NOMO-1 treated with dmso at 0.1 percent for 144 hours (cell line): ENCODE measurements at regions not wholly inside any gene's neighbourhood (a gene's known extent, or its start where the extent isn't known, plus 50 kb on each side); places are given as distances from the start of the nearest gene placed in this dataset.
A peak's percentile ranks its signal among the peaks of the same experiment; 100 is the strongest.
"Not testable (repeated sequence)": the region's sequence is repeated elsewhere in the genome, so short reads cannot be mapped to it uniquely, and the experiment has no call there.

Experiments
- DNase-seq: peaks from one replicate; lab custom pipeline; 2025; ENCODE audit not compliant: unreplicated experiment; lab: John Stamatoyannopoulos, UW

DNA sequence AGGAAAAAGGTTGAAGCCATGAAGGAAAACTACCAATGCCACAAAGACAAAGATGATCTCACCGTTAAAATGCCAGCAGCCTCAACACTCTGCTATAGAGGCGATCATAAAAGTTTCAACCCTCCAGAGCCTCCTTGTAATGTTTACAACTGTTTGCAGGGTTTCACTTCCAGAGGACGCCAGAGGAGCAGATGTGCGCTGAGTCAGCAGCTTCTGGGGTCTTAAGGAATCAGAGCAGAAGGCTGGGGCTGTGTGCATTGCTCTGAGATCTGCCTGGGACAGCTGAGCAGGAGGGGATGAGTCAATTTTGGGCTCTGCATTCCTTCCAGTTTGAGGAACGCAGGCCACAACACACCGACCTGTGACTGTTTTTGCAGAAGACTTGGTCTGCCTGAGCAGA is 98.3 kb downstream of the TMEM130 start:
- no peak for DNase-seq

DNA sequence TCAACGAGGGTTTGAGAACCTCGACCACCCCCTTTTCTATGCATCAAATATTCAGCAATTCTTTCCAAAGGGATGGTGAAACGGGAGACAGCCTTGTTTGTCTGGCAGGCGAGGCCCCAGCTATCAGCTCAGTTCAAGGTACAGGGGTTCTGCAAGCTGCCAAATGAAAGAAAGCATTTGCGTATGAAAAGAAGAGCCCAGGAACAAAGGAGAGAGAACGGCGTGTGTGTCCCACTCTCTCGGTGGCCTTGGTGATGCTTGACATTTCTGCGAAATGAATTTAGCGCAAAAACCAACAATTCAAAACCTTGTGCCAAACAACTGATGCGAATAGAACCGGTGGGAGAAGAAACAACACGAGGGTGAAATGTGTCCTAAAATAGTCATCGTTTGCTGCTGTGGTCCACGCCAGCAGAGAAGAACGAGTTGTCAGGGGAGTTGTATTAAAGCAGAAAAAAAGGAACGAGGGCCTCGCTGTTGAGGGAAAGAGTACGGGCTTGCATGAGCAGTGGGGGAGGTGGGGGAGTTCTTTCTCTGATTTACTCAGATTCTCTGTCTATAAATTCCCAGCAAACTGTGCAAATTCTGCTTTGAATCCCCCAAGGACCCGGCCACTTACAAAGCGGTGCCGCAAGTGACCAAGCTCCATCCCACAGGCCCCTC is 97.7 kb downstream of the TMEM130 start:
- DNase-seq, result no peak

GRCh38 chr7:98774884-98775283 is 94.9 kb downstream of the TMEM130 start:
- no peak for DNase-seq

DNA sequence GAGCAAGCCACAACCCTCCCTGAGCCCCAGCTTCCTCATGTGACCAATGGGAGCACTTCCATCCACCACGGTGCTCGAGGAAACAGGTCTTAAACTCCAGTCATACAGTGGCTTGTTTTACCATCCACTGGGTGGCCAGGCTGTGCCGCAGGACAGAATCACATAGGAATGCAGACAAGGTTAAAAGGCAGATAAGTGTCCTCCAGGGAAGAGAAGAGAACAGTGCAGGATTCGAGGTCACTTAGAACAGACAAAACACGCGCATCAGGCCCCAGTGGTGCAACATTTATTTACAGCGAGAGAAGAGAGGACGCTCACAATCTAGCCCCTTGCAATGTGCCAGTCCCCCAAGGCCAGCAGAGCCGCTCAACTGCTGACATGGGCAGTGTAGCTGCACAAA is 92.8 kb downstream of the TMEM130 start:
- DNase-seq, result no peak

DNA sequence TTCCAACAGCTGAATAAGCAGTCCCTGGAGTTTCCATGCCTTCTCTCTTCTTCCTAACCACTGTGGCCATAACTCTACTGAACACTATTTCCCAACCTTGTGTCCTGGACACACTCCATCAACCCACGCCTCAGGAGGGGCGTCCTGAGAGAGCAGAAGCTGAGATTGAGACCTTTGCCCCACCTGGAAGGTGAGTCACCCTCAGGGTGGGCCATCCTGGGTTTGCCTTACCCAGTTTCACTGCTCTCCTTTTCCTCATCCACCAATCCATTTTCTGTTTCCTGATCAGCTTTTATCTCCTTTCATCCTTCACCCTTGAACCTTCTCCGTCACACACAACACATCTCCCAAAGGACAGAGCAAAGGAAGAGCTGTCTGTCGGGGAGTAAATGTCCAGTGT is 91.4 kb downstream of the TMEM130 start:
- no peak for DNase-seq

- DNase-seq, result peak; percentile 70
Observed at GRCh38 chr7:98779800-98780587, 89.8 kb downstream of the TMEM130 start.

DNA sequence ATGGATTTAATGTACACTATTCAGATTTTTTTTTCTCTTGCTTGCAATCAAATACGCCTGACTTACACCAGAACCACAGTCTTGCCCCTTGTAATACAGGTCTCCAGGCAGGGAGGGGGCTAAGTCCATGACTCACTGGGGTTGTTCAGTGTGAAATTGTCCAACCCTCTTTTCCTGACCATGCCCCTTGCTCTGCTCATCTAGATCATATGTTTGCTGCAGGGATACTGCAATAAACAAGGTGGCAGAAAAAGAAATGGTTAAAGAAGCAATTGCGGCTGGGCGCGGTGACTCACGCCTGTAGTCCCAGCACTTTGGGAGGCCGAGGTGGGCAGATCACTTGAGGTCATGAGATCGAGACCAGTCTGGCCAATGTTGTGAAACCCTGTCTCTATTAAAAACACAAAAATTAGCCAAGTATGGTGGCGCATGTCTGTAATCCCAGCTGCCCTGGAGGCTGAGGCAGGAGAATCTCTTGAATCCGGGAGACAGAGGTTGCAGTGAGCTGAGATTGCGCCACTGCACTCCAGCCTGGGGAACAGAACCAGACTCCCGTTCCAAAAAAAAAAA is 85.5 kb downstream of the TMEM130 start:
- no peak for DNase-seq

GRCh38 chr7:98785929-98786571 is 83.8 kb downstream of the TMEM130 start:
- DNase-seq, result no peak

DNA sequence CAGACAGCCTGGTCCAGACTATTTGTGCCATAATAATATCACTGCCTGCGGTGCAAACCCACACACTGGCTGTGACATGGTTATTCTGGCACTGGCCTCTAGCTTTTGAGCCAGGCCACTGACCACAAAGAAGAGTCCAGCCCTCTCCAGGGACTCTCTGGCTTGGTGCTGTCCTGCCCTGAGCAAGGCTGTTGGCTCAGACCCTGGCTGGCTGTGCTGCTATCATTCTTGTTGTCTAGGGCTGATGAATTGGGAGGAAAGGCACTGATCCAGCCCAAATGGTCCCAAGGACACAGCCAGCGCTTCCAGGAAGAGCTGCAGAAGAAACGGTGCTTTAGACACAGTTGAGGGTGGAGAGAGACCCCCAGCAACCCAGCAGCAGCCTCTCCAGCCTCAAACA is 80.8 kb downstream of the TMEM130 start:
- DNase-seq, result no peak

- DNase-seq, result not testable (repeated sequence)
Observed at GRCh38 chr7:98794453-98794852, 75.4 kb downstream of the TMEM130 start.

GRCh38 chr7:98795741-98796493 is 73.9 kb downstream of the TMEM130 start:
- no peak for DNase-seq
